Upper lobe of right lung (tissue), 1 donor: ENCODE measurements at regions not wholly inside any gene's neighbourhood (a gene's known extent, or its start where the extent isn't known, plus 50 kb on each side); places are given as distances from the start of the nearest gene placed in this dataset.

ENCODE experiments used
- ATAC-seq: fragments of 200-7000 bp; cut with Tn5 transposase; one replicate; pipeline ENCODE4 v1.9.1; 2020; ENCODE audit warnings: mild to moderate bottlenecking, moderate library complexity
- DNase-seq: peaks from one replicate; pipeline ENCODE4 v3.0.0-alpha.2; 2020
- H3K27ac ChIP-seq: fragments of 200-600 bp; one replicate; pipeline ENCODE4 v1.8.0; 2022
- H3K27me3 ChIP-seq: fragments of 200-600 bp; one replicate; pipeline ENCODE4 v1.8.0; 2022; ENCODE audit warnings: mild to moderate bottlenecking
- H3K36me3 ChIP-seq: fragments of 200-600 bp; one replicate; pipeline ENCODE4 v1.8.0; 2022
- H3K4me1 ChIP-seq: fragments of 200-600 bp; one replicate; pipeline ENCODE4 v1.8.0; 2022
- H3K4me3 ChIP-seq: fragments of 200-600 bp; one replicate; pipeline ENCODE4 v1.8.0; 2022; ENCODE audit warnings: mild to moderate bottlenecking
- H3K9me3 ChIP-seq: fragments of 200-600 bp; one replicate; pipeline ENCODE4 v1.8.0; 2022
- intact Hi-C: fragments of 100-400 bp; cut with DNase I; formaldehyde crosslinking; loops from one replicate; pipeline ENCODE4 v1.11.0; 2022
- TF ChIP-seq, protein P1 (sequence below): fragments of 200-600 bp; IDR thresholded peaks from one replicate; pipeline ENCODE4 v1.8.0; 2022; ENCODE audit warnings: antibody characterized with exemption
- donor health status: DM: no; HTN: yes; CAD: no; lungs with severe emphysema.

- H3K4me1 ChIP-seq = no peaks in the 10 kb centered on the region
- intact Hi-C loops = no loop called here
- no peak overlapping the region for H3K4me3 ChIP-seq
- ATAC-seq (peak; percentile 41), DNase-seq (no peak)
- peak overlapping the region; percentile 21 for H3K27ac ChIP-seq
- TF ChIP-seq, protein P1, sequence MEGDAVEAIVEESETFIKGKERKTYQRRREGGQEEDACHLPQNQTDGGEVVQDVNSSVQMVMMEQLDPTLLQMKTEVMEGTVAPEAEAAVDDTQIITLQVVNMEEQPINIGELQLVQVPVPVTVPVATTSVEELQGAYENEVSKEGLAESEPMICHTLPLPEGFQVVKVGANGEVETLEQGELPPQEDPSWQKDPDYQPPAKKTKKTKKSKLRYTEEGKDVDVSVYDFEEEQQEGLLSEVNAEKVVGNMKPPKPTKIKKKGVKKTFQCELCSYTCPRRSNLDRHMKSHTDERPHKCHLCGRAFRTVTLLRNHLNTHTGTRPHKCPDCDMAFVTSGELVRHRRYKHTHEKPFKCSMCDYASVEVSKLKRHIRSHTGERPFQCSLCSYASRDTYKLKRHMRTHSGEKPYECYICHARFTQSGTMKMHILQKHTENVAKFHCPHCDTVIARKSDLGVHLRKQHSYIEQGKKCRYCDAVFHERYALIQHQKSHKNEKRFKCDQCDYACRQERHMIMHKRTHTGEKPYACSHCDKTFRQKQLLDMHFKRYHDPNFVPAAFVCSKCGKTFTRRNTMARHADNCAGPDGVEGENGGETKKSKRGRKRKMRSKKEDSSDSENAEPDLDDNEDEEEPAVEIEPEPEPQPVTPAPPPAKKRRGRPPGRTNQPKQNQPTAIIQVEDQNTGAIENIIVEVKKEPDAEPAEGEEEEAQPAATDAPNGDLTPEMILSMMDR = no peak
- H3K9me3 ChIP-seq = no peaks in the 10 kb centered on the region
- H3K36me3 ChIP-seq = no peaks in the 10 kb centered on the region
- H3K27me3 ChIP-seq = no peaks in the 10 kb centered on the region
These were observed 175.1 kb upstream of the JAG1 start for GRCh38 chr20:10848810-10849370.

- ATAC-seq (no peak), DNase-seq (no peak)
- H3K4me1 ChIP-seq = peaks cover 6% of the 10 kb centered on the region
- no peaks in the 10 kb centered on the region for H3K36me3 ChIP-seq
- no peak overlapping the region for H3K27ac ChIP-seq
- H3K4me3 ChIP-seq = no peak overlapping the region
- intact Hi-C loops = no loop called here
- H3K27me3 ChIP-seq = no peaks in the 10 kb centered on the region
- no peaks in the 10 kb centered on the region for H3K9me3 ChIP-seq
- TF ChIP-seq, protein P1 = no peak
These were observed 179.4 kb upstream of the JAG1 start for GRCh38 chr20:10853176-10853575.

DNA sequence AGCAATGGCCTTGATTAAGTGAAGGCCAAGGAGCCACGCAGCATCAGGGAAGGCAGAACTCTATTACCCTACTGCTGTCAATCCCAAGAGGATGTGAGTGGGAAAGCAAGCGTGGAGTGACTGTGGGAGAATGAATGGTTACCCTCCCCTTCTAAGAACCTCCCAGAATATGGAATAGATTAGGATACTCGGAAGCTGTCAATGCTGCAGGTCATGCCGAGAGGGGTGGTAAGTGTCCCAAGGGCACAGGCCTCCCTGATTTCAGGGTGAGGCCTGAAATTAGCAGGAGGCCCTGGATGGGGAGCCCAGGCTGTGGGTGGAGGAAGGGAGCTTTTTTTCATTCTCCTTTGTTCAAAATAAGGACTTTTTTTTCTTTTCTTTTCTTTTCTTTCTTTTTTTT, 179.9 kb upstream of the JAG1 start:
- H3K9me3 ChIP-seq = no peaks in the 10 kb centered on the region
- H3K36me3 ChIP-seq = no peaks in the 10 kb centered on the region
- H3K4me1 ChIP-seq = peaks cover 6% of the 10 kb centered on the region
- H3K4me3 ChIP-seq = no peak overlapping the region
- ATAC-seq (no peak), DNase-seq (no peak)
- TF ChIP-seq, protein P1 = no peak
- intact Hi-C loops = no loop called here
- H3K27ac ChIP-seq = no peak overlapping the region
- no peaks in the 10 kb centered on the region for H3K27me3 ChIP-seq

GRCh38 chr20:10854976-10855375, 181.2 kb upstream of the JAG1 start:
- intact Hi-C loops = no loop called here
- Histone ChIP-seq H3K9me3 (no peaks in the 10 kb centered on the region), H3K36me3 (no peaks in the 10 kb centered on the region), H3K4me3 (no peak overlapping the region), H3K4me1 (peaks cover 6% of the 10 kb centered on the region), H3K27ac (no peak overlapping the region), H3K27me3 (no peaks in the 10 kb centered on the region)
- ATAC-seq (no peak), DNase-seq (no peak)
- TF ChIP-seq, protein P1 = no peak

DNA sequence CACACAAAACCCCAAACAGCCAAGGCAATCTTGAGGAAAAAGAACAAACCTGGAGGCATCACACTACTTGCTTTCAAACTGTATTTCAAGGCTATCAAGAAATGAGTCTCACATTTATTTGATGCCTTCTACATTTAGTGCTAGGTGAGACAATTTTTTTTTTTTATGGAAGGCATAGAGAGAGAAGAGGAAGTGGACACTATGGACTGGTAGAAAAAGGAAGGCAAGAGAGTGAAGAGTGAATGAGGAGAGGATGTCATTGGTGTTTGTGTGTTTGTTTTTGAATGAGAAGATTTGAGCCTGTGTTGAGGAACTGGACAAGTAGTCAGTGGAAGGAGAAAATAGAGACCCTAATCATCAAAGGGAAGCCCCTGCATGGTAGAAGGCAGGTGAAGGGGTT, 182.0 kb upstream of the JAG1 start:
- Histone ChIP-seq H3K36me3 (no peaks in the 10 kb centered on the region), H3K4me1 (peaks cover 6% of the 10 kb centered on the region), H3K4me3 (no peak overlapping the region), H3K27ac (no peak overlapping the region), H3K9me3 (no peaks in the 10 kb centered on the region), H3K27me3 (no peaks in the 10 kb centered on the region)
- DNase-seq (no peak), ATAC-seq (no peak)
- intact Hi-C loops = no loop called here
- TF ChIP-seq, protein P1 = no peak
